GM23338 (cell line): ENCODE measurements at regions not wholly inside any gene's neighbourhood (a gene's known extent, or its start where the extent isn't known, plus 50 kb on each side); places are given as distances from the start of the nearest gene placed in this dataset.

Source experiments
- ATAC-seq: fragments of 200-7000 bp; cut with Tn5 transposase; 3 replicates; pipeline ENCODE4 v1.9.1; 2020
- DNase-seq: peaks from one replicate; pipeline ENCODE4 v3.0.0-alpha.2; 2015; ENCODE audit warnings: low spot score
- H2AFZ ChIP-seq: fragments of 200-600 bp; sonication (generic); 2 replicates; pipeline ENCODE4 v1.8.0; 2016; ENCODE audit warnings: antibody characterized with exemption, mild to moderate bottlenecking, moderate library complexity
- H3F3A ChIP-seq: fragments of 200-600 bp; sonication (generic); replicated peaks from 2 replicates; pipeline ENCODE4 v1.8.0; 2017; ENCODE audit warnings: antibody characterized with exemption, mixed run types, low read depth
- H3K27ac ChIP-seq: fragments of 200-600 bp; sonication (generic); 2 replicates; pipeline ENCODE4 v1.6.1; 2016; ENCODE audit warnings: low read depth
- H3K27me3 ChIP-seq: fragments of 200-600 bp; sonication (generic); 2 replicates; pipeline ENCODE4 v1.8.0; 2016; ENCODE audit warnings: mild to moderate bottlenecking, mixed run types, moderate library complexity; ENCODE audit not compliant: insufficient read depth
- H3K36me3 ChIP-seq: fragments of 200-600 bp; sonication (generic); 2 replicates; pipeline ENCODE4 v1.8.0; 2016; ENCODE audit warnings: mild to moderate bottlenecking; ENCODE audit not compliant: insufficient read depth
- H3K4me1 ChIP-seq: fragments of 200-600 bp; sonication (generic); 2 replicates; pipeline ENCODE4 v1.8.0; 2016; ENCODE audit warnings: mild to moderate bottlenecking, moderate library complexity; ENCODE audit not compliant: insufficient read depth
- H3K4me2 ChIP-seq: fragments of 200-600 bp; sonication (generic); 2 replicates; pipeline ENCODE4 v1.7.1; 2017; ENCODE audit warnings: mixed run types
- H3K4me3 ChIP-seq: fragments of 200-600 bp; sonication (generic); 2 replicates; pipeline ENCODE4 v1.6.1; 2016; ENCODE audit warnings: mixed run types
- H3K79me2 ChIP-seq: fragments of 200-600 bp; sonication (generic); replicated peaks from 2 replicates; pipeline ENCODE4 v1.8.0; 2017; ENCODE audit warnings: mild to moderate bottlenecking; ENCODE audit not compliant: insufficient read depth
- H3K9me2 ChIP-seq: fragments of 200-600 bp; sonication (generic); 2 replicates; pipeline ENCODE4 v1.8.0; 2017; ENCODE audit not compliant: insufficient read depth
- H4K20me1 ChIP-seq: fragments of 200-600 bp; sonication (generic); replicated peaks from 2 replicates; pipeline ENCODE4 v1.8.0; 2017; ENCODE audit warnings: mild to moderate bottlenecking; ENCODE audit not compliant: insufficient read depth
- H3K27ac Mint-ChIP-seq: 2 replicates; pipeline ENCODE4 v1.8.0; 2020; ENCODE audit warnings: inconsistent platforms, mild to moderate bottlenecking, moderate library complexity, mixed read lengths
- H3K27me3 Mint-ChIP-seq: 3 replicates; pipeline ENCODE4 v1.8.0; 2022; ENCODE audit warnings: low read depth, mild to moderate bottlenecking, moderate library complexity, mixed read lengths, inconsistent platforms; ENCODE audit not compliant: insufficient read depth, poor library complexity
- H3K36me3 Mint-ChIP-seq: 3 replicates; pipeline ENCODE4 v1.8.0; 2021; ENCODE audit warnings: low read depth, mild to moderate bottlenecking, inconsistent platforms, moderate library complexity, mixed read lengths
- H3K4me1 Mint-ChIP-seq: 3 replicates; pipeline ENCODE4 v1.8.0; 2020; ENCODE audit warnings: mild to moderate bottlenecking, inconsistent platforms, mixed read lengths
- H3K4me3 Mint-ChIP-seq: 3 replicates; pipeline ENCODE4 v1.8.0; 2021; ENCODE audit warnings: moderate library complexity, mild to moderate bottlenecking, inconsistent platforms, mixed read lengths
- H3K9me3 Mint-ChIP-seq: 3 replicates; pipeline ENCODE4 v1.8.0; 2020; ENCODE audit warnings: moderate library complexity, mild to moderate bottlenecking, inconsistent platforms, mixed read lengths
- CREB1 ChIP-seq: fragments of 250-450 bp; sonication (Bioruptor Pico); IDR thresholded peaks from 2 replicates; pipeline ENCODE4 v1.5.0; 2020; ENCODE audit warnings: low read depth, mild to moderate bottlenecking, moderate library complexity
- CTCF ChIP-seq, 2 experiments: fragments of 200-600 bp in 1 of 2; sonication (generic) in 1 of 2; conservative IDR thresholded peaks; 2 replicates each; pipeline versions ENCODE4 v1.5.1 to v1.6.1; 2016 to 2017; ENCODE audit warnings: antibody characterized with exemption in 2 of 2, low read depth in 2 of 2, mild to moderate bottlenecking in 2 of 2, moderate library complexity in 1 of 2
- ETS1 ChIP-seq: IDR thresholded peaks from 2 replicates; pipeline ENCODE4 v1.6.1; 2016; ENCODE audit warnings: antibody characterized with exemption
- EZH2 ChIP-seq: fragments of 200-600 bp; sonication (generic); IDR thresholded peaks from one replicate; pipeline ENCODE4 v1.8.0; 2017; ENCODE audit warnings: antibody characterized with exemption, mild to moderate bottlenecking, low read depth; ENCODE audit not compliant: unreplicated experiment
- JUNB ChIP-seq: IDR thresholded peaks from one replicate; pipeline ENCODE4 v1.6.1; 2016; ENCODE audit warnings: antibody characterized with exemption; ENCODE audit not compliant: unreplicated experiment
- NANOG ChIP-seq: IDR thresholded peaks from 2 replicates; pipeline ENCODE4 v1.6.1; 2016; ENCODE audit warnings: antibody characterized with exemption, borderline replicate concordance
- POLR2AphosphoS5 ChIP-seq: IDR thresholded peaks from 2 replicates; pipeline ENCODE4 v1.6.1; 2016; ENCODE audit warnings: antibody characterized with exemption, low read depth
- STAT1 ChIP-seq: IDR thresholded peaks from one replicate; pipeline ENCODE4 v1.6.1; 2016; ENCODE audit warnings: antibody characterized with exemption; ENCODE audit not compliant: unreplicated experiment
- ZNF114 ChIP-seq: fragments of 250-450 bp; sonication (Bioruptor Pico); IDR thresholded peaks from 2 replicates; pipeline ENCODE4 v1.5.0; 2020; ENCODE audit warnings: mild to moderate bottlenecking, moderate library complexity
- ZNF462 ChIP-seq: fragments of 250-450 bp; sonication (Bioruptor Pico); IDR thresholded peaks from 2 replicates; pipeline ENCODE4 v1.5.0; 2020; ENCODE audit warnings: mild to moderate bottlenecking, moderate library complexity

GRCh38 chr4:8795140-8795539 lies 76.5 kb downstream of the HMX1 start:
- Histone ChIP-seq H3K27ac (no peak overlapping the region), H3K27me3 (no peaks in the 10 kb centered on the region), H3K4me1 (no peaks in the 10 kb centered on the region), H3K4me2 (no peak overlapping the region), H2AFZ (no peak overlapping the region), H3K79me2 (no peaks in the 10 kb centered on the region), H3K4me3 (no peak overlapping the region), H3F3A (no peaks in the 10 kb centered on the region), H3K36me3 (no peaks in the 10 kb centered on the region), H4K20me1 (no peaks in the 10 kb centered on the region), H3K9me2 (no peaks in the 10 kb centered on the region)
- Mint-ChIP-seq H3K27me3 (peaks cover 1% of the 10 kb centered on the region), H3K4me1 (no peaks in the 10 kb centered on the region), H3K36me3 (no peaks in the 10 kb centered on the region), H3K9me3 (no peaks in the 10 kb centered on the region), H3K4me3 (no peak overlapping the region), H3K27ac (no peak overlapping the region)
- ATAC-seq = no peak
- no peak for DNase-seq
- TF ChIP-seq ZNF114 (CRISPR knock-in tag) = no peak
- TF ChIP-seq EZH2 = no peak
- TF ChIP-seq STAT1 = no peak
- TF ChIP-seq CTCF (conservative IDR thresholded peaks at IDR 0.05; ENCODE audit: low read depth in 2 of 2) = no peak
- TF ChIP-seq CREB1 (CRISPR knock-in tag) = no peak
- no peak for TF ChIP-seq JUNB
- no peak for TF ChIP-seq ETS1
- no peak for TF ChIP-seq POLR2AphosphoS5

- ATAC-seq = no peak
- TF ChIP-seq CTCF (conservative IDR thresholded peaks at IDR 0.05; ENCODE audit: low read depth in 2 of 2) = no peak
- TF ChIP-seq JUNB = no peak
- TF ChIP-seq NANOG = no peak
- no peak for TF ChIP-seq ZNF462 (CRISPR knock-in tag)
- no peak for TF ChIP-seq ZNF114 (CRISPR knock-in tag)
- no peak for TF ChIP-seq ETS1
Observed at GRCh38 chr4:8794491-8794890, 77.1 kb downstream of the HMX1 start.

More at GRCh38 chr4:8794491-8794890, 77.1 kb downstream of the HMX1 start:
- no peaks in the 10 kb centered on the region for H3K27me3 ChIP-seq
- H3K27ac Mint-ChIP-seq = no peak overlapping the region
- no peaks in the 10 kb centered on the region for H3F3A ChIP-seq
- no peaks in the 10 kb centered on the region for H4K20me1 ChIP-seq
- no peak overlapping the region for H2AFZ ChIP-seq
- H3K27me3 Mint-ChIP-seq = peaks cover 1% of the 10 kb centered on the region
- H3K4me2 ChIP-seq = no peak overlapping the region
- H3K36me3 ChIP-seq = no peaks in the 10 kb centered on the region
- H3K4me1 ChIP-seq = no peaks in the 10 kb centered on the region
- H3K27ac ChIP-seq = no peak overlapping the region
- no peaks in the 10 kb centered on the region for H3K9me3 Mint-ChIP-seq
- no peak for DNase-seq
- no peaks in the 10 kb centered on the region for H3K9me2 ChIP-seq
- no peak overlapping the region for H3K4me3 Mint-ChIP-seq
- no peaks in the 10 kb centered on the region for H3K36me3 Mint-ChIP-seq
- H3K4me3 ChIP-seq = no peak overlapping the region
- H3K4me1 Mint-ChIP-seq = no peaks in the 10 kb centered on the region
- no peaks in the 10 kb centered on the region for H3K79me2 ChIP-seq
